ENCODE measurements at regions not wholly inside any gene's neighbourhood (a gene's known extent, or its start where the extent isn't known, plus 50 kb on each side); places are given as distances from the start of the nearest gene placed in this dataset.

DNA sequence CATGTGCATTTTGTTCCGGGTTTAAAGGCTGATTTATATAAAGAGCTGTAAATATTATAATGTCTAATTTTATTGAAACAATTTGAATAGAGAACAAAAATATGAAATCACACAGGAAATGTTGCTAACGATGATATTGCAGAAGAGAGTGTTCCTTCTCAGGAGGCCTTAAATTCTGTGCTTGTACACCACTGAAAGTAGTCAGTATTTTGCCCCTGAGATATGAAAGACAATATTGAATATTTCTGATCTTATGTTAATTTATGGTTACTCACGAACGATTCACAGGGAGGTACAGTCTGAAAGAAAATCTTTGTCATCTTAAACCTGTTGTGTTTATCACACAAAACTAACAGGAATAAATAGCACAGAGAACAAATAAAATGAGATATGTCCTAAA lies 213.2 kb upstream of the PLSCR5 start:
- TF ChIP-seq, protein P1, sequence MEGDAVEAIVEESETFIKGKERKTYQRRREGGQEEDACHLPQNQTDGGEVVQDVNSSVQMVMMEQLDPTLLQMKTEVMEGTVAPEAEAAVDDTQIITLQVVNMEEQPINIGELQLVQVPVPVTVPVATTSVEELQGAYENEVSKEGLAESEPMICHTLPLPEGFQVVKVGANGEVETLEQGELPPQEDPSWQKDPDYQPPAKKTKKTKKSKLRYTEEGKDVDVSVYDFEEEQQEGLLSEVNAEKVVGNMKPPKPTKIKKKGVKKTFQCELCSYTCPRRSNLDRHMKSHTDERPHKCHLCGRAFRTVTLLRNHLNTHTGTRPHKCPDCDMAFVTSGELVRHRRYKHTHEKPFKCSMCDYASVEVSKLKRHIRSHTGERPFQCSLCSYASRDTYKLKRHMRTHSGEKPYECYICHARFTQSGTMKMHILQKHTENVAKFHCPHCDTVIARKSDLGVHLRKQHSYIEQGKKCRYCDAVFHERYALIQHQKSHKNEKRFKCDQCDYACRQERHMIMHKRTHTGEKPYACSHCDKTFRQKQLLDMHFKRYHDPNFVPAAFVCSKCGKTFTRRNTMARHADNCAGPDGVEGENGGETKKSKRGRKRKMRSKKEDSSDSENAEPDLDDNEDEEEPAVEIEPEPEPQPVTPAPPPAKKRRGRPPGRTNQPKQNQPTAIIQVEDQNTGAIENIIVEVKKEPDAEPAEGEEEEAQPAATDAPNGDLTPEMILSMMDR (IDR thresholded peaks at IDR 0.05; ENCODE audit: insufficient read depth, low read depth, low read length, missing control alignments), result no peak
- no peak for DNase-seq (ENCODE audit: low read depth)
- no peak overlapping the region for H3K4me3 ChIP-seq (ENCODE audit: low read depth, low read length)

DNA sequence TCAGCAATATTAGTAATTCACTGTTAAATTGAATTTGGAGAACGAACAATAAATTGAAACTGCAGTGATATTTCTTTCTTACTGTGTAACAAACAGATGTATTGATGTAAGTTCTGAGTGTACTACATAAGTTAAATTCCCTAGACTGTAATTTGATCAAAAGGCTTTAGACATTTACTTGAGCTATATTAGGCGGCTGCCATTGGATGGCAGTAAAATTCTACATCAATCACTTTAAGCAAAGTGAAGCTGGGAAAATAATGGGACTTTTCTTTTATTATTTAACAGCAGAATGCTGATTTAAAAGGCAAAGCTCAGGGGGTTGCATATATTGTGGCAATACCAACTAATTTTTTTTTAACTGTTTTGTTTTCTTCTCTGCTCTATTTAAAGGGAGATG lies 212.6 kb upstream of the PLSCR5 start:
- TF ChIP-seq, protein P1 (IDR thresholded peaks at IDR 0.05; ENCODE audit: insufficient read depth, low read depth, low read length, missing control alignments), result no peak
- no peak for DNase-seq (ENCODE audit: low read depth)
- no peak overlapping the region for H3K4me3 ChIP-seq (ENCODE audit: low read depth, low read length)

DNA sequence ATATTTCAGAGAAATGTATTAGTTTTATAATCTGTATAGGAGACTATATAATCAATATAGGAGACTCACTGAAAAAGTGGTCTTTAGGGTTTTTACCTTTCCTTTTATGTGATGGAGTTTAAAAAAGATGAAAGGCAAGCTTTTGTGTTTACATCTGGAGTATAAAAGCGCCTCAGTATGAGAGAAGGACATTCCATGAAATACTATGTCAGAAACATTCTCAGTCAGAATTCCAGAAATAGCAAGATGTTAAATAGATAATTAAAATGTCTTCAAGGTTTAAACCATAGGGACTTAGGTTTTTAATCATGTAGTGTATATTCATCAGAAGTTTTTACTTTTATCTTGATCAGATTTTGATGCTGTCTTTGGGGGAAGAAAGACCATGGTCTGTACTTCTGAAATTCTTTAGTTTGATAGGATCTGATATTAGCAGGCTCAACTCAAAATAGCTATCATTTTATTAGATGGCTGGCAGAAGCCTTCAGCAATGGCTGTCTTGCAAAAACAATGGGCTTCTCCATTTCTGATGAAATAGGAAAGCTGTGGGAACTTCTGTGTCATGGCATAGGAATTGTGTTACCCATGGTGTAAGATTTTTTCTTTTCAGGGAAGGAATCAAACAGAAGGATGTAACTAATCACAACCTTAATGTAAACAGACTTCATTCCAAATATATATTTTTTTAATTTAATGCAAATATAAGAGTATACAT lies 209.6 kb upstream of the PLSCR5 start:
- DNase-seq (ENCODE audit: low read depth), result no peak
- TF ChIP-seq, protein P1 (IDR thresholded peaks at IDR 0.05; ENCODE audit: insufficient read depth, low read depth, low read length, missing control alignments), result no peak
- H3K4me3 ChIP-seq (ENCODE audit: low read depth, low read length), result no peak overlapping the region

DNA sequence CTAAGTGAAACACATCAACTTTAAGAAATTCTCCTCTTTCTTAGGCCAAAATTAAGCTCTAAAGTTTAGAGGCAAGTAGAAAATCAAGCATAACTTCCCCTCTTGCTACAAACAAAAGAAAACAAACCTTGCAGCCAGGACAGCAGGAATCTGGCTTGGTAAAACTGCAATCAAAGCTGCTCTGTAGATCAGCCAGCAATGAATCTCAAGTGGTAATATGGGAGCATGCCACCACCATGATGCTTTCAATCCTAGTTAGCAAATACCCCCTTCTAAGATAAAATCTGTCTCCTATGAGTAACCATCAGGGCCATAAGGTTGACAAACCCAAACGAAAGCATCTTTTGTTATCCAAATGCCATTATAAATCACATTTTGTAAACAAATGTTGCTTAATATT lies 208.3 kb upstream of the PLSCR5 start:
- DNase-seq (ENCODE audit: low read depth), result no peak
- TF ChIP-seq, protein P1 (IDR thresholded peaks at IDR 0.05; ENCODE audit: insufficient read depth, low read depth, low read length, missing control alignments), result no peak
- no peak overlapping the region for H3K4me3 ChIP-seq (ENCODE audit: low read depth, low read length)

DNA sequence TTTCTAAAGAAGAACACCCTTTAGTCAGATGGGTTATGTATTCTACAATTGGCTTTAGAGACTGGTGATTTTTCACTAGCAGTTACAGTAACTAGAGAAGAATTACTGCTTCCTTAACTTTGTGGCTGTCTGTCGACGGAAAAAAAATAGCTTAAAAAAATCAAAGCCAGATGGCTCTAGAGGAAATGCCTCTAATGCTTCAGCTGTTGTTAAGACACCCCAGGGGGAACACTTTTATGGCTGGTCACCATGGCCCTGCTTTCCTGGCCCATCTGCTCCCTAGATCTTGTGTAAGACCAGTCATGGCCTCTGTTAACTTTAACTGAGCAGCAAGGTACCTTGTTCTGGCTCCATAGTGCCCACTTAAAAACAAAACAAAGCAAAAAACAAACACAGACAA lies 198.6 kb upstream of the PLSCR5 start:
- no peak overlapping the region for H3K4me3 ChIP-seq (ENCODE audit: low read depth, low read length)
- no peak for DNase-seq (ENCODE audit: low read depth)

DNA sequence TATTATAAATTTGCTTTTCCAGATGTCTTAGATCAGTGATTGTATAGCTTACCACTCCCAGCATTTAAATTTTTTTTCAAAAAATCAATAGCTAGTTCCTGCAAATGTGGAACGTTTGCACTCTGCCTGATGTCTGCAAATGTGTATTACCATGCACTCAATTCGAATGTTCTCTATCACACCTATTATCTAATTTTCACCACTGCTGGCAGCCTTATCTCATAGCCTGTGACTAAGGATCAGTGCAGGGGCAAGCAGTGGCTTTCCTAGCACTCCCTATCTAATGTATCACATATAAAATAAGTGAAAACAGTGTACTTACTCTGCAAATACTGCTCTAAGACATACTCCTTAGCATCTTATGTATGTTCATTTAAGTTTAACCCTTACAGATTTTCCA lies 196.3 kb upstream of the PLSCR5 start:
- no peak for DNase-seq (ENCODE audit: low read depth)
- TF ChIP-seq, protein P1 (IDR thresholded peaks at IDR 0.05; ENCODE audit: insufficient read depth, low read depth, low read length, missing control alignments), result no peak
- H3K4me3 ChIP-seq (ENCODE audit: low read depth, low read length), result no peak overlapping the region

More for the DNA sequence above, 198.6 kb upstream of the PLSCR5 start:
- TF ChIP-seq, protein P1 (IDR thresholded peaks at IDR 0.05; ENCODE audit: insufficient read depth, low read depth, low read length, missing control alignments), result no peak

DNA sequence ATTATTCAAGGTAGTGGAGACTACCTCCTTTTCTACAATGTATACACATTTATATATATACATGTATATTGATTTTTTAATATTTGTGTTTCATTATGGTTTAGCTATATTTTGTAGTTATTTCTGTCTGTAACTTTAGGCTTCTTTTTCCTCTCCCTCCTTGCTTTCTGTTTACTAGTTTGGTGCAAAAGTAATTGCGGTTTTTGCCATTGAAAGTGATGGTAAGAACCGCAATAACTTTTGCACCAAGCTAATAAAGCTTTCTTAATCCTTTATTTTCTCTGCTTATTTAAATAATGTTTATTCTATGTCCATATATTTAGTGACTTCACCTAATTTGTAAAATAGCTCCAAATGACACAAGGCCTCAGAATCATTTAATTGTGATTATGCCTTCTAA lies 195.3 kb upstream of the PLSCR5 start:
- no peak for DNase-seq (ENCODE audit: low read depth)
- TF ChIP-seq, protein P1 (IDR thresholded peaks at IDR 0.05; ENCODE audit: insufficient read depth, low read depth, low read length, missing control alignments), result no peak
- no peak overlapping the region for H3K4me3 ChIP-seq (ENCODE audit: low read depth, low read length)

All from GM12865 (cell line).